A549 (cell line): ENCODE measurements at regions not wholly inside any gene's neighbourhood (a gene's known extent, or its start where the extent isn't known, plus 50 kb on each side); places are given as distances from the start of the nearest gene placed in this dataset.

Source experiments
- ATAC-seq, 2 experiments: fragments of 200-7000 bp in 1 of 2; fragments of >200 bp in 1 of 2; cut with Nextera tagmentation in 1 of 2; cut with Tn5 transposase in 1 of 2; 3 replicates each; pipeline versions ENCODE4 v1.8.0 to v1.9.1; 2018 to 2020; ENCODE audit warnings: mild to moderate bottlenecking in 1 of 2, moderate library complexity in 1 of 2
- CTCF ChIA-PET: fragments of 300-600 bp; sonication (Branson Sonifier 250); formaldehyde crosslinking; extraction: SDS; loops from one replicate; lab custom pipeline; 2021; ENCODE audit warnings: antibody characterized with exemption, inconsistent platforms; lab: Yijun Ruan, JAX
- POLR2A ChIA-PET: fragments of 350-600 bp; formaldehyde crosslinking; extraction: SDS; loops from one replicate; lab custom pipeline; 2021; ENCODE audit warnings: antibody characterized with exemption, inconsistent platforms; lab: Yijun Ruan, JAX
- DNase-seq, 2 experiments: peaks; one replicate each; pipeline versions ENCODE4 v3.0.0 to v3.0.0-alpha.2; 2011 to 2016; ENCODE audit warnings: low read depth in 1 of 2, low spot score in 1 of 2
- FAIRE-seq: peaks from 2 replicates; lab custom pipeline; 2011; peaks lifted over from hg19 to GRCh38; lab: Jason Lieb, UNC
- H3K27ac ChIP-seq, 2 experiments: fragments of >200 bp; sonication (Bioruptor Twin); formaldehyde crosslinking; 3 replicates each; pipeline ENCODE4 v1.5.1; 2016 to 2017
- H3K4me1 ChIP-seq: fragments of >200 bp; sonication (Bioruptor Twin); formaldehyde crosslinking; 3 replicates; pipeline ENCODE4 v1.6.1; 2016
- H3K4me2 ChIP-seq: fragments of >200 bp; sonication (Bioruptor Twin); formaldehyde crosslinking; 3 replicates; pipeline ENCODE4 v1.6.1; 2016
- H3K4me3 ChIP-seq: fragments of >200 bp; sonication (Bioruptor Twin); formaldehyde crosslinking; 3 replicates; pipeline ENCODE4 v1.5.1; 2016
- H3K9me3 ChIP-seq: fragments of >200 bp; sonication (Bioruptor Twin); formaldehyde crosslinking; 3 replicates; pipeline ENCODE4 v1.6.1; 2016
- BHLHE40 ChIP-seq: IDR thresholded peaks from 2 replicates; pipeline ENCODE4 v1.6.1; 2012; ENCODE audit warnings: low read depth, low read length, inconsistent platforms
- CBX2 ChIP-seq: fragments of 200-600 bp; sonication (generic); IDR thresholded peaks from 2 replicates; pipeline ENCODE4 v1.6.1; 2016; ENCODE audit warnings: low read depth, mild to moderate bottlenecking, borderline replicate concordance
- EHF ChIP-seq: fragments of 250-450 bp; sonication (Bioruptor Pico); IDR thresholded peaks from 2 replicates; pipeline ENCODE4 v1.5.0; 2020; ENCODE audit warnings: mild to moderate bottlenecking
- EHMT2 ChIP-seq: fragments of 200-600 bp; sonication (generic); IDR thresholded peaks from 2 replicates; pipeline ENCODE4 v1.6.1; 2016; ENCODE audit warnings: antibody characterized with exemption, low read depth, mild to moderate bottlenecking, moderate library complexity
- ESRRA ChIP-seq: fragments of 150-350 bp; IDR thresholded peaks from 2 replicates; pipeline ENCODE4 v1.6.1; 2014; ENCODE audit warnings: mild to moderate bottlenecking, low read length, borderline replicate concordance
- FOSB ChIP-seq: fragments of 250-450 bp; sonication (Bioruptor Pico); IDR thresholded peaks from 2 replicates; pipeline ENCODE4 v1.5.0; 2020; ENCODE audit warnings: mild to moderate bottlenecking, moderate library complexity
- FOSL2 ChIP-seq, 2 experiments: fragments of 450-650 bp in 1 of 2; fragments of >200 bp in 1 of 2; sonication (Bioruptor Twin) in 1 of 2; formaldehyde crosslinking; IDR thresholded peaks; 2 replicates each; pipeline versions ENCODE4 v1.5.0 to v1.6.1; 2016 to 2020; ENCODE audit warnings: mild to moderate bottlenecking in 1 of 2, moderate library complexity in 1 of 2
- GATA3 ChIP-seq: IDR thresholded peaks from 2 replicates; pipeline ENCODE4 v1.6.1; 2012; ENCODE audit warnings: borderline replicate concordance
- HES2 ChIP-seq: fragments of >200 bp; sonication (Bioruptor Twin); formaldehyde crosslinking; IDR thresholded peaks from 2 replicates; pipeline ENCODE4 v1.6.1; 2016
- HEYL ChIP-seq: fragments of 250-450 bp; sonication (Bioruptor Pico); IDR thresholded peaks from 2 replicates; pipeline ENCODE4 v1.8.0; 2021; ENCODE audit warnings: mild to moderate bottlenecking, moderate library complexity
- HMGXB4 ChIP-seq: fragments of 250-450 bp; sonication (Bioruptor Pico); IDR thresholded peaks from 2 replicates; pipeline ENCODE4 v1.5.0; 2021; ENCODE audit warnings: mild to moderate bottlenecking, moderate library complexity, borderline replicate concordance
- HOXA7 ChIP-seq: fragments of 250-450 bp; sonication (Bioruptor Pico); IDR thresholded peaks from 2 replicates; pipeline ENCODE4 v1.5.0; 2020; ENCODE audit warnings: mild to moderate bottlenecking, moderate library complexity
- HOXB13 ChIP-seq: fragments of 250-450 bp; sonication (Bioruptor Pico); IDR thresholded peaks from 2 replicates; pipeline ENCODE4 v1.5.0; 2020; ENCODE audit warnings: low read depth, mild to moderate bottlenecking, moderate library complexity
- HOXB5 ChIP-seq: fragments of 250-450 bp; sonication (Bioruptor Pico); IDR thresholded peaks from 2 replicates; pipeline ENCODE4 v1.5.0; 2020; ENCODE audit warnings: mild to moderate bottlenecking, moderate library complexity
- JUN ChIP-seq, 2 experiments: fragments of >200 bp; sonication (Bioruptor Twin); formaldehyde crosslinking; IDR thresholded peaks; 2 replicates in 1 of 2; 3 replicates in 1 of 2; pipeline ENCODE4 v1.6.1; 2016 to 2017
- JUNB ChIP-seq: fragments of >200 bp; sonication (Bioruptor Twin); formaldehyde crosslinking; IDR thresholded peaks from 2 replicates; pipeline ENCODE4 v1.6.1; 2016
- KDM1A ChIP-seq: fragments of 200-600 bp; sonication (generic); IDR thresholded peaks from 2 replicates; pipeline ENCODE4 v1.6.1; 2016; ENCODE audit warnings: low read depth, mild to moderate bottlenecking
- NFE2L2 ChIP-seq: fragments of 150-350 bp; conservative IDR thresholded peaks from 2 replicates; pipeline ENCODE4 v1.6.1; 2014; ENCODE audit warnings: low read length
- NR3C1 ChIP-seq: fragments of >200 bp; sonication (Bioruptor Twin); formaldehyde crosslinking; IDR thresholded peaks from 3 replicates; pipeline ENCODE4 v1.6.1; 2017
- PHF8 ChIP-seq: fragments of 200-600 bp; sonication (generic); IDR thresholded peaks from 2 replicates; pipeline ENCODE4 v1.6.1; 2016; ENCODE audit warnings: low read depth, mild to moderate bottlenecking, antibody characterized with exemption, moderate library complexity, borderline replicate concordance
- POLR2AphosphoS2 ChIP-seq: conservative IDR thresholded peaks from 2 replicates; pipeline ENCODE4 v1.6.1; 2012; ENCODE audit warnings: low read length, improper control_type of control experiment, inconsistent platforms
- RARB ChIP-seq: fragments of 250-450 bp; sonication (Bioruptor Pico); IDR thresholded peaks from 2 replicates; pipeline ENCODE4 v1.8.0; 2021; ENCODE audit warnings: mild to moderate bottlenecking, moderate library complexity
- SMC3 ChIP-seq: fragments of >200 bp; sonication (Bioruptor Twin); formaldehyde crosslinking; IDR thresholded peaks from 3 replicates; pipeline ENCODE4 v1.6.1; 2018; ENCODE audit warnings: inconsistent platforms
- SREBF2 ChIP-seq: fragments of 450-650 bp; IDR thresholded peaks from 2 replicates; pipeline ENCODE4 v1.6.1; 2014; ENCODE audit warnings: mild to moderate bottlenecking, moderate library complexity
- ZC3H11A ChIP-seq: fragments of 450-650 bp; IDR thresholded peaks from 2 replicates; pipeline ENCODE4 v1.6.1; 2014; ENCODE audit warnings: antibody characterized with exemption, mild to moderate bottlenecking
- ZNF302 ChIP-seq: fragments of 250-450 bp; sonication (Bioruptor Pico); IDR thresholded peaks from 2 replicates; pipeline ENCODE4 v1.9.0; 2021; ENCODE audit warnings: inconsistent platforms, mild to moderate bottlenecking, moderate library complexity
- ZSCAN20 ChIP-seq: fragments of 250-450 bp; sonication (Bioruptor Pico); IDR thresholded peaks from 2 replicates; pipeline ENCODE4 v1.8.0; 2022; ENCODE audit warnings: mild to moderate bottlenecking, moderate library complexity
- WGBS: methylation state at CpG from one replicate; pipeline ENCODE4 v1.1.6; 2017; ENCODE audit errors: missing lambda C conversion rate; 5-methylcytosine and 5-hydroxymethylcytosine counted together
- TF ChIP-seq, protein P1 (sequence below): IDR thresholded peaks from 2 replicates; pipeline ENCODE4 v1.6.1; 2012; ENCODE audit warnings: low read depth, borderline replicate concordance
- TF ChIP-seq, protein P2 (sequence below): IDR thresholded peaks from 2 replicates; pipeline ENCODE4 v1.6.1; 2012

- no peak overlapping the region for H3K4me2 ChIP-seq
- WGBS: no CpG with 5 or more reads among the region's 11 CpGs
- H3K4me3 ChIP-seq: no peak overlapping the region
- no peak overlapping the region for H3K27ac ChIP-seq
- FAIRE-seq: no peak
- POLR2A ChIA-PET: no interaction called here
- H3K4me1 ChIP-seq: no peaks in the 10 kb centered on the region
- TF ChIP-seq CBX2 (no peak), SREBF2 (no peak), SMC3 (no peak), HOXB13 (CRISPR knock-in tag) (no peak), HOXB5 (CRISPR knock-in tag) (no peak), ZNF302 (CRISPR knock-in tag) (no peak), NFE2L2 (no peak), KDM1A (no peak), FOSB (CRISPR knock-in tag) (no peak), GATA3 (no peak), FOSL2 (IDR thresholded peaks at IDR 0.05) (no peak), FOSL2 (CRISPR knock-in tag; IDR thresholded peaks at IDR 0.05) (no peak), ZSCAN20 (no peak), EHMT2 (no peak), HES2 (no peak), HMGXB4 (no peak), HOXA7 (CRISPR knock-in tag) (no peak)
- TF ChIP-seq, all 56 proteins: peak for 0
- CTCF ChIA-PET: no interaction called here
- no peaks in the 10 kb centered on the region for H3K9me3 ChIP-seq
- DNase-seq (no peak), ATAC-seq (no peak)
Observed at GRCh38 chr18:78576967-78577366, 402.7 kb upstream of the SALL3 start.

DNA sequence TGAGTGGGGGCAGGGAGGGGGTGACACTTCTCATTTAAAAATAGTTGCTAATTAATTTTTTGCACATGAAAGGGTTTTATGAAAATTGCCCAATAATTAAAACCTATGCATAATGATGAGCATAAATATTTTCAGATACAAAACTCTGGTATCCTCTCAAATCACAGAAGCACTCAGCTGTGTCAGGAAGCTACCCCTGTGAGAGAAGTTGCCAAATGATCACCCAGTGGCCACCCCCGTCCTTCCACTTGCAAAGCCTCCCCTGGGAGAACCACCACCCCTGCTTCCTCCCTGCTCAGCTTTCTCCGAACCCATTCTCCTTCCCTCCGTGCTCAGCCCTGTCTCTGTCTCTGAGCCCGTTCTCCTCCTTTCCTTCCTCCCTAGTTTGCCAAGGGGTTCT, 400.2 kb upstream of the SALL3 start:
- ATAC-seq: no peak
- CTCF ChIA-PET: no interaction called here
- no peak for DNase-seq
- no peak overlapping the region for H3K27ac ChIP-seq
- POLR2A ChIA-PET: no interaction called here
- no peak for TF ChIP-seq POLR2AphosphoS2
- TF ChIP-seq ZC3H11A: no peak
- no peak for TF ChIP-seq JUNB
- no peak for TF ChIP-seq ESRRA
- no peak for TF ChIP-seq HMGXB4
- no peak for TF ChIP-seq HEYL
- TF ChIP-seq PHF8: no peak
- no peak for TF ChIP-seq BHLHE40
- TF ChIP-seq, protein P1, sequence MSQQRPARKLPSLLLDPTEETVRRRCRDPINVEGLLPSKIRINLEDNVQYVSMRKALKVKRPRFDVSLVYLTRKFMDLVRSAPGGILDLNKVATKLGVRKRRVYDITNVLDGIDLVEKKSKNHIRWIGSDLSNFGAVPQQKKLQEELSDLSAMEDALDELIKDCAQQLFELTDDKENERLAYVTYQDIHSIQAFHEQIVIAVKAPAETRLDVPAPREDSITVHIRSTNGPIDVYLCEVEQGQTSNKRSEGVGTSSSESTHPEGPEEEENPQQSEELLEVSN: no peak
- TF ChIP-seq JUN (IDR thresholded peaks at IDR 0.05): no peak
- TF ChIP-seq KDM1A: no peak
- no peak for TF ChIP-seq GATA3
- TF ChIP-seq HES2: no peak
- TF ChIP-seq, protein P2, sequence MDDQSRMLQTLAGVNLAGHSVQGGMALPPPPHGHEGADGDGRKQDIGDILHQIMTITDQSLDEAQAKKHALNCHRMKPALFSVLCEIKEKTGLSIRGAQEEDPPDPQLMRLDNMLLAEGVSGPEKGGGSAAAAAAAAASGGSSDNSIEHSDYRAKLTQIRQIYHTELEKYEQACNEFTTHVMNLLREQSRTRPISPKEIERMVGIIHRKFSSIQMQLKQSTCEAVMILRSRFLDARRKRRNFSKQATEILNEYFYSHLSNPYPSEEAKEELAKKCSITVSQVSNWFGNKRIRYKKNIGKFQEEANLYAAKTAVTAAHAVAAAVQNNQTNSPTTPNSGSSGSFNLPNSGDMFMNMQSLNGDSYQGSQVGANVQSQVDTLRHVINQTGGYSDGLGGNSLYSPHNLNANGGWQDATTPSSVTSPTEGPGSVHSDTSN: no peak
- TF ChIP-seq NR3C1: no peak
- TF ChIP-seq EHF: no peak
- TF ChIP-seq RARB (CRISPR knock-in tag): no peak
- H3K9me3 ChIP-seq: no peaks in the 10 kb centered on the region
- no peaks in the 10 kb centered on the region for H3K4me1 ChIP-seq
- 22% methylated on average over 4 of the region's 4 CpGs for WGBS
- H3K4me3 ChIP-seq: no peak overlapping the region
- no peak overlapping the region for H3K4me2 ChIP-seq
- FAIRE-seq: no peak
